ENCODE measurements at regions not wholly inside any gene's neighbourhood (a gene's known extent, or its start where the extent isn't known, plus 50 kb on each side); places are given as distances from the start of the nearest gene placed in this dataset.

DNA sequence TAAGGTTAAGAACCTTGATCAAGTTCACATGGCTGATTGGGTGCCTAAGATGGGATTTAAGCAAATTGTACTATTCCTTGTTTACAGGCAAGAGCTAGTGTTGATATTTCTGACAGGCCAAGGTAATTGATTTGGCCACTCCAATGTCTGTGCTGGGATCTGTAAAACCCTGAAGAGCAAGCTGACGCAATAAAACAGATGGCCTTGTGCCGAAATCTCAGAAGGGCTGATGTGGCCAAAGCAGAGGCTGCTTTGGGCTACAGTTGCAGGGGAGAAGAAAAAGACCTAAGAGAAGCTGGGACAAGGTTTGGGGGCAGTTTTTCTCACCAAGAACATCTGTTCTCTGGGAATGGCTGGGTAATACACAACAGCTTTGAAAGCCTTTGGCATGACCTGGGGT lies 463.2 kb upstream of the ZNF608 start:
- TF ChIP-seq CTCF (IDR thresholded peaks at IDR 0.05), result no peak
- no peak for TF ChIP-seq REST (IDR thresholded peaks at IDR 0.05; ENCODE audit: insufficient read depth in 1 of 2, low read depth in 2 of 2, low read length in 1 of 2)
- no peak for TF ChIP-seq POLR2AphosphoS5 (IDR thresholded peaks at IDR 0.05; ENCODE audit: low read depth, low read length)
- no peak for TF ChIP-seq SIN3A (IDR thresholded peaks at IDR 0.05; ENCODE audit: borderline replicate concordance, insufficient read depth, low read depth, low read length)
